Endothelial cell of umbilical vein (primary cell): ENCODE measurements at regions not wholly inside any gene's neighbourhood (a gene's known extent, or its start where the extent isn't known, plus 50 kb on each side); places are given as distances from the start of the nearest gene placed in this dataset.

Source experiments
- BruUV-seq: library from RNA; stranded (reverse); fragments of 400-500 nt; replicated peaks from 2 replicates; lab custom pipeline; 2021; lab: Mats Ljungman, UMichigan
- CTCF ChIA-PET: fragments of 300-600, 350-600 bp; sonication (Branson Sonifier 250); formaldehyde crosslinking; loops from one replicate; lab custom pipeline; 2021; ENCODE audit warnings: antibody characterized with exemption, inconsistent platforms; lab: Charles Lee
- POLR2A ChIA-PET: fragments of 300-600, 350-600 bp; sonication (Branson Sonifier 250); formaldehyde crosslinking; loops from one replicate; lab custom pipeline; 2021; ENCODE audit warnings: antibody characterized with exemption, inconsistent platforms; lab: Charles Lee
- DNase-seq: peaks from one replicate; pipeline ENCODE4 v3.0.0-alpha.2; 2011; ENCODE audit warnings: low read depth, low spot score
- FAIRE-seq: peaks from 2 replicates; lab custom pipeline; 2011; peaks lifted over from hg19 to GRCh38; lab: Jason Lieb, UNC
- H2AFZ ChIP-seq: 2 replicates; pipeline ENCODE4 v1.6.0; 2012; ENCODE audit warnings: low read depth, low read length, control low read depth, inconsistent platforms
- H3K27ac ChIP-seq: 2 replicates; pipeline ENCODE4 v1.5.1; 2011; ENCODE audit warnings: low read depth, mild to moderate bottlenecking, control low read depth, low read length, moderate library complexity; ENCODE audit not compliant: insufficient read depth
- H3K27me3 ChIP-seq, 2 experiments: 2 replicates each; pipeline versions ENCODE4 v1.6.0 to v1.6.1; 2011; ENCODE audit warnings: low read length in 2 of 2, mixed read lengths in 1 of 2; ENCODE audit not compliant: control insufficient read depth in 2 of 2, insufficient read depth in 2 of 2
- H3K36me3 ChIP-seq, 2 experiments: 2 replicates in 1 of 2; 3 replicates in 1 of 2; pipeline ENCODE4 v1.5.1; 2011; ENCODE audit warnings: low read length in 2 of 2, mild to moderate bottlenecking in 1 of 2, moderate library complexity in 1 of 2; ENCODE audit not compliant: control insufficient read depth in 2 of 2, insufficient read depth in 2 of 2; ENCODE audit errors: extremely low read depth in 1 of 2
- H3K4me1 ChIP-seq: 3 replicates; pipeline ENCODE4 v1.5.1; 2011; ENCODE audit warnings: mild to moderate bottlenecking, low read length; ENCODE audit not compliant: control insufficient read depth, insufficient read depth; ENCODE audit errors: extremely low read depth
- H3K4me2 ChIP-seq: 2 replicates; pipeline ENCODE4 v1.6.1; 2011; ENCODE audit warnings: low read length, control low read depth, mixed read lengths; ENCODE audit not compliant: insufficient read depth
- H3K4me3 ChIP-seq, 3 experiments: fragments of 200-600 bp in 1 of 3; sonication (generic), shearing (Covaris generic) in 1 of 3; replicated peaks in 1 of 3; 2 replicates each; pipeline ENCODE4 v1.5.1; 2011 to 2016; ENCODE audit warnings: control low read depth in 3 of 3, low read length in 3 of 3, mild to moderate bottlenecking in 2 of 3, inconsistent platforms in 1 of 3, low read depth in 1 of 3, moderate library complexity in 1 of 3; ENCODE audit not compliant: insufficient read depth in 1 of 3
- H3K79me2 ChIP-seq: 2 replicates; pipeline ENCODE4 v1.6.0; 2012; ENCODE audit warnings: low read length, inconsistent platforms; ENCODE audit not compliant: control insufficient read depth, insufficient read depth
- H3K9ac ChIP-seq: replicated peaks from 2 replicates; pipeline ENCODE3; 2011; ENCODE audit warnings: low read length, control low read depth; ENCODE audit not compliant: insufficient read depth; ENCODE audit errors: extremely low read depth
- H3K9me1 ChIP-seq: replicated peaks from 3 replicates; pipeline ENCODE4 v1.6.0; 2011; ENCODE audit warnings: mild to moderate bottlenecking, low read length; ENCODE audit not compliant: control insufficient read depth, insufficient read depth; ENCODE audit errors: extremely low read depth
- H3K9me3 ChIP-seq: replicated peaks from 2 replicates; pipeline ENCODE4 v1.5.1; 2012; ENCODE audit warnings: low read length, inconsistent platforms; ENCODE audit not compliant: control insufficient read depth, insufficient read depth
- H4K20me1 ChIP-seq: replicated peaks from 2 replicates; pipeline ENCODE3; 2011; ENCODE audit warnings: mild to moderate bottlenecking, low read length; ENCODE audit not compliant: control insufficient read depth, insufficient read depth; ENCODE audit errors: extremely low read depth
- CTCF ChIP-seq, 2 donors: IDR thresholded peaks; 1 replicate in 1 of 2; 2 replicates in 1 of 2; pipeline ENCODE4 v1.5.1; 2011; ENCODE audit warnings: low read length in 2 of 2, mild to moderate bottlenecking in 2 of 2, moderate library complexity in 2 of 2, control low read depth in 1 of 2, inconsistent platforms in 1 of 2, low read depth in 1 of 2; ENCODE audit not compliant: insufficient read depth in 1 of 2; ENCODE audit errors: extremely low read depth in 1 of 2
- EZH2 ChIP-seq: IDR thresholded peaks from 2 replicates; pipeline ENCODE4 v1.6.1; 2012; ENCODE audit warnings: borderline replicate concordance, low read depth, mild to moderate bottlenecking, moderate library complexity, low read length, inconsistent platforms; ENCODE audit not compliant: severe bottlenecking
- FOS ChIP-seq: IDR thresholded peaks from 2 replicates; pipeline ENCODE4 v1.6.1; 2011; ENCODE audit warnings: mild to moderate bottlenecking, low read length, moderate library complexity, borderline replicate concordance; ENCODE audit not compliant: insufficient read depth
- GATA2 ChIP-seq: IDR thresholded peaks from 2 replicates; pipeline ENCODE4 v1.7.0; 2011; ENCODE audit warnings: low read depth, mild to moderate bottlenecking, moderate library complexity, mixed read lengths, low read length; ENCODE audit not compliant: insufficient read length, insufficient read depth
- JUN ChIP-seq: IDR thresholded peaks from 2 replicates; pipeline ENCODE4 v1.6.1; 2011; ENCODE audit warnings: borderline replicate concordance, low read depth; ENCODE audit not compliant: insufficient read length, insufficient read depth
- MAX ChIP-seq: IDR thresholded peaks from 2 replicates; pipeline ENCODE4 v1.6.1; 2011; ENCODE audit not compliant: insufficient read depth, insufficient read length
- MYC ChIP-seq: IDR thresholded peaks from one replicate; pipeline ENCODE4 v1.6.1; 2011; ENCODE audit warnings: mild to moderate bottlenecking, low read depth, low read length
- POLR2A ChIP-seq: IDR thresholded peaks from 2 replicates; pipeline ENCODE4 v1.6.1; 2012; ENCODE audit warnings: low read depth, mild to moderate bottlenecking, control low read depth, low read length
- POLR2AphosphoS5 ChIP-seq: IDR thresholded peaks from 2 replicates; pipeline ENCODE4 v1.6.1; 2012; ENCODE audit warnings: low read depth, mild to moderate bottlenecking, control low read depth, low read length, moderate library complexity; ENCODE audit not compliant: insufficient read depth
- dilution Hi-C: fragments of 300-500 bp; cut with MboI; formaldehyde crosslinking; loops from one replicate; pipeline ENCODE4 v1.15.0; 2019; ENCODE audit warnings: low sequenced_read_pairs; ENCODE audit not compliant: extremely low pct_ligation_motif_present
- intact Hi-C: fragments of 100-400 bp; cut with micrococcal nuclease; formaldehyde crosslinking; loops from one replicate; pipeline ENCODE4 v1.10.0; 2022

GRCh38 chrX:58051346-58051745, 141.1 kb upstream of the ZXDA start:
- FAIRE-seq (no peak), DNase-seq (no peak)
- Histone ChIP-seq H3K4me1 (no peaks in the 10 kb centered on the region), H3K4me2 (no peak overlapping the region), H3K27ac (no peak overlapping the region), H3K36me3 (no peaks in the 10 kb centered on the region), H3K27me3 (no peaks in the 10 kb centered on the region), H3K9me1 (no peaks in the 10 kb centered on the region), H4K20me1 (no peaks in the 10 kb centered on the region), H3K9me3 (no peaks in the 10 kb centered on the region), H3K9ac (no peak overlapping the region), H3K79me2 (no peaks in the 10 kb centered on the region), H3K4me3 (no peak overlapping the region), H2AFZ (no peak overlapping the region)
- TF ChIP-seq POLR2A (no peak), MAX (no peak), GATA2 (no peak), CTCF (IDR thresholded peaks at IDR 0.05; ENCODE audit: extremely low read depth in 1 of 2, insufficient read depth in 1 of 2, low read depth in 1 of 2, low read length in 2 of 2) (no peak)
- ChIA-PET POLR2A (no interaction called here), CTCF (no interaction called here)
- intact Hi-C loops (no loop called here), dilution Hi-C loops (no loop called here)
- BruUV-seq: no TSS peak

- FAIRE-seq: no peak
- Histone ChIP-seq H3K9me1 (no peaks in the 10 kb centered on the region), H3K4me1 (no peaks in the 10 kb centered on the region), H3K79me2 (no peaks in the 10 kb centered on the region), H2AFZ (no peak overlapping the region), H3K4me2 (no peak overlapping the region), H3K4me3 (no peak overlapping the region), H3K36me3 (no peaks in the 10 kb centered on the region), H3K27me3 (no peaks in the 10 kb centered on the region), H3K9me3 (no peaks in the 10 kb centered on the region), H3K9ac (no peak overlapping the region), H3K27ac (no peak overlapping the region), H4K20me1 (no peaks in the 10 kb centered on the region)
- intact Hi-C loops (no loop called here), dilution Hi-C loops (no loop called here)
- TF ChIP-seq MYC (no peak), GATA2 (no peak), FOS (no peak), MAX (no peak), JUN (no peak), POLR2AphosphoS5 (no peak), POLR2A (no peak), CTCF (IDR thresholded peaks at IDR 0.05; ENCODE audit: extremely low read depth in 1 of 2, insufficient read depth in 1 of 2, low read depth in 1 of 2, low read length in 2 of 2) (no peak), EZH2 (no peak)
- DNase-seq: no peak
- POLR2A ChIA-PET: no interaction called here
- CTCF ChIA-PET: no interaction called here
- BruUV-seq: no TSS peak
These were observed 133.9 kb upstream of the ZXDA start for GRCh38 chrX:58044130-58044529.
